GM10266 (cell line): ENCODE measurements at regions not wholly inside any gene's neighbourhood (a gene's known extent, or its start where the extent isn't known, plus 50 kb on each side); places are given as distances from the start of the nearest gene placed in this dataset.

ENCODE experiments used
- DNase-seq: peaks from one replicate; pipeline ENCODE4 v3.0.0; 2012; ENCODE audit errors: extremely low spot score
- TF ChIP-seq, protein P1 (sequence below): IDR thresholded peaks from 2 replicates; pipeline ENCODE4 v1.5.1; 2012; ENCODE audit warnings: mild to moderate bottlenecking, low read depth; ENCODE audit not compliant: control insufficient read depth, insufficient read depth; ENCODE audit errors: missing control alignments

DNA sequence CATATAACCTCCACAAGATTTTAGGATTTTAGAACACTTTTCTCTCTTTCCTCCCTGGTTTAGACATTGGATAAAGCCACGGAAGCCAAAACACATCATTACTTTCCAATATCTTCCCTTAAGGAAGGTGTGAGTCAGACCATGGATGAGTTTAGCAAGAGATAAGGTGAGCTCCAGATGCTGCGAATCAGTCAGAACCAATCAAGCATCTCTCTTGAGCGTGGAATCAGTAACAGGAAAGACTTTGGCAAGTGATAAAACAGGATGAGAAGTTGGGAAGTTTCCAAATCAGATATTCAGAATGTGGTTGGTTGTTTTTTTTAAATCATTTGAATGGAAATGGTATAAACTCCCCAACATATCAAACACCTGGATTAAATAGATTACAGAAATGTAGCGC is 397.8 kb downstream of the EFNA5 start:
- TF ChIP-seq, protein P1, sequence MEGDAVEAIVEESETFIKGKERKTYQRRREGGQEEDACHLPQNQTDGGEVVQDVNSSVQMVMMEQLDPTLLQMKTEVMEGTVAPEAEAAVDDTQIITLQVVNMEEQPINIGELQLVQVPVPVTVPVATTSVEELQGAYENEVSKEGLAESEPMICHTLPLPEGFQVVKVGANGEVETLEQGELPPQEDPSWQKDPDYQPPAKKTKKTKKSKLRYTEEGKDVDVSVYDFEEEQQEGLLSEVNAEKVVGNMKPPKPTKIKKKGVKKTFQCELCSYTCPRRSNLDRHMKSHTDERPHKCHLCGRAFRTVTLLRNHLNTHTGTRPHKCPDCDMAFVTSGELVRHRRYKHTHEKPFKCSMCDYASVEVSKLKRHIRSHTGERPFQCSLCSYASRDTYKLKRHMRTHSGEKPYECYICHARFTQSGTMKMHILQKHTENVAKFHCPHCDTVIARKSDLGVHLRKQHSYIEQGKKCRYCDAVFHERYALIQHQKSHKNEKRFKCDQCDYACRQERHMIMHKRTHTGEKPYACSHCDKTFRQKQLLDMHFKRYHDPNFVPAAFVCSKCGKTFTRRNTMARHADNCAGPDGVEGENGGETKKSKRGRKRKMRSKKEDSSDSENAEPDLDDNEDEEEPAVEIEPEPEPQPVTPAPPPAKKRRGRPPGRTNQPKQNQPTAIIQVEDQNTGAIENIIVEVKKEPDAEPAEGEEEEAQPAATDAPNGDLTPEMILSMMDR: no peak
- no peak for DNase-seq

DNA sequence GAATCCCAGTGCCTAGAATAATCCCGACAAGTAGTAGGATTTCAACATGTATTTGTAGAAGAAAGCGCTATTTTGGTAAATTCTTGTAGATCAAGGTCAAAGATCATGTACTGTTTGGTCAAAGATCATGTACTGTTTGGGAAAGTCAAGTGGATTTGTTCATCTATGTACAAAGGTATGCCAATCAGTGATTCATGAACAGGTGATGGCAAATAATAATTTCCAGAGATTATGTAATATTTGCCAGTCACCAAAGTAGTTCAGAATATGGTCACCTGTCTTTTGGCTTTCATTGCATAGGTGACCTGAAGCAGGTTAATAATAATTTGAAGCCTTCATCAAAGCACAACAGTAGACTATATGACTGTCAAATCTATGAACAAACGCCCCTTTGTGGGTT is 398.2 kb downstream of the EFNA5 start:
- TF ChIP-seq, protein P1: no peak

DNA sequence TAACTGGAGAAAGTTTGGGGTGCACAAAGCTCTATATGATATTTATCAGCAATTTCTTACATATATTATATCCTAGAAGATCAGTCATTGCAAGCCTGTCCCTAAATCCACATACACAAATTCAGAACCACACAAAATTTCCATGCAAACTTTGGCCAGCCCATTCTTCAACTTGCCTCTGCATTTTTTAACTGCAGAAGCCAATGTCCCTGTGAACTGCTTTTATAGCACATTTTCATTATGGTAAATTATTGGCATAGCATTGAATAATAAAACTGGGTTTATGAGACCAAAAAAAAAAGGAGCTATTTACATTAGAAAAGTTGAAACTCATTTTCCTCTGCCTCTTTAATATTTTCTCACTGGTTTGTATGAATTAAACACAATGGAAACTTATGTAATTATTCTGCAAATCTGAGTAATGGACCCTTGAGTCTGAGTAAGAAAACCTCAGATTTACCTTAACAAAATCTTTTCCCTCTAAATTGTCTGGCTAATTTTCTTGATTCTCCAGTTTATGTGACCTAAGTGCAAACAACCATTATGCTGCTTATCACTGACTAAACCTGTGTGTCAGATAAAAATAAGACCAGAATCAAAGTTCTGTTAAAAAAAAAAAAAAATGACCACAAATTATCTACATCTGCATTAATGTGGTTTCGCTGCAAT is 398.9 kb downstream of the EFNA5 start:
- DNase-seq: no peak
- TF ChIP-seq, protein P1: no peak

More for the DNA sequence above, 398.2 kb downstream of the EFNA5 start:
- no peak for DNase-seq

DNA sequence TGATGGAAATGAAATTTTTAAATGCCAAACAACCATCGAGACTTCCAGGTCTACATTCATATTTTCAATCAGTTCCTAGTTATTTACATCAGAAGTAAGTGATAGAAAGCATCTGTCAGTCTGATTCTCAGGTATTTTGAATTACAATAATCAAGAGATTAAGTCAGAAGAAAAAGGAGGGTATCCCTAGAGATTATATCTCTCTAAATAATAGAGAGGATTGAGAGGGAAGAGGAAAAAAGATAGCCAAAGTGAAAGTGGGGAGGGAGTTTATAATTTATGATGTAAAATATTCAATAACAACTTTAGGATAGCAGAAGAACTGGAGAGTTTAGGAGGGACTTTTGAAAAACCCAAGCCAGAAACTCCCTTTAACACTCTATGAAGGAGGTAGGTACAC is 400.2 kb downstream of the EFNA5 start:
- DNase-seq: no peak
- TF ChIP-seq, protein P1: no peak

DNA sequence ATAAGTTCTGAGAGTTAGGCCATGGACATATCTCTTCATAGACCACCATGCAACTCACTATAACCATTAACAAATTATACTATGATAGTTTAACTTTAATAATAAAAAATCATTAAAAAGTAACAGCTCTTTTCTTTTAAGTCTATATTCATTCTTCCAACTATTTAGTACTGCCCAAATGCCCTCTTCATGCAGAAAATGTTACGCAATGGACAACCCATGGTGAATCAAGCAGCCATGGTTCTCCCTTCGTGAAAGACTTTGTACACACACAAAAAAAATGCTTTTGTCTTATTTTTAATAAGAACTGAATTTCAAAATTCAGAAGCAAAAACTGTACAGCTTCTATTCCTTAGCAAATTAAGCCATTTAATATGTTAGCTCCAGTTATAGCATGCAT is 401.1 kb downstream of the EFNA5 start:
- DNase-seq: no peak
- TF ChIP-seq, protein P1: no peak

DNA sequence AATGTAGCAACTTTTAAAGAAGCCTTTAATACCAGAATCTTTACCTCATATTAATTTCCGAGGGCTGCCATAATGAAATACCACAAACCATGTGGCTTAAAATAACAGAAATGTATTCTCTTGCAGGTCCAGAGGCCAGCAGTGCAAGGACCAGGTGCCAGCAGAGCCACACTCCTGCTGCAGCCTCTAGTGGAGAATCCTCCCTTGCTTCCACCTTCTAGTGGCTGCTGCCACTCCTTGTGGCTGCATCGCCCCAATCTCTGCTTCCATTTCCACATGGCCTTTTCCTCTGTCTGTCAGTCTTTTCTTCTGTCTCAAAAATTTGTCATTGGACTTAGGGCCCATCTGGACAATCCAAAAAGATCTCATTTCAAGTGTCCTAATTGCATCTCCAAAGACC is 401.5 kb downstream of the EFNA5 start:
- no peak for DNase-seq
- TF ChIP-seq, protein P1: no peak

DNA sequence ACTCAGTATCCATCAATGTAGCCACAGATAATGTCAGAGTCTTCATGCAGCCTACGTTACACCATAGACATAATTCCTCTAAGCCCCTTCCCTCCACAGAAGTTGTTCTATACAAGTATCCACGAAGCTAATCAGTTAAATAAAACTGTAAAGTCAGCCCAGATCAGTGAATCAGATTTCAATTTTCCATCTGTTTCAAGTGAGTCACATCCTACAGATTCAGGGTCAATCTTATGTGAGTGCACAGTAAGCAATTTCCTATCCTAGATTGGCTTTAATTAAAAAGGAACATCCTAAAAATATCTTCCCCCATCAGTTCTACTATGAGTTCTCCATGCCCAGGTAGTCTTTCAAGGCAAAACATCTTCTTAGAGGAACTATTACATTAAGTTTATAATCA is 402.5 kb downstream of the EFNA5 start:
- no peak for DNase-seq

More for the DNA sequence above, 402.5 kb downstream of the EFNA5 start:
- TF ChIP-seq, protein P1: no peak
